UCSD-AML1 (cell line): ENCODE measurements at regions not wholly inside any gene's neighbourhood (a gene's known extent, or its start where the extent isn't known, plus 50 kb on each side); places are given as distances from the start of the nearest gene placed in this dataset.
"Not testable (repeated sequence)": the region's sequence is repeated elsewhere in the genome, so short reads cannot be mapped to it uniquely, and the experiment has no call there.

Experiments used
- DNase-seq: peaks from one replicate; lab custom pipeline; 2025; ENCODE audit not compliant: unreplicated experiment; lab: John Stamatoyannopoulos, UW

- DNase-seq, result no peak
Measured at GRCh38 chr14:89743828-89744227, 210.7 kb downstream of the EFCAB11 start.

- DNase-seq, result no peak
Measured at GRCh38 chr14:89740241-89740640, 214.3 kb downstream of the EFCAB11 start.

- no peak for DNase-seq
Measured at GRCh38 chr14:89736881-89737280, 217.6 kb downstream of the EFCAB11 start.

- no peak for DNase-seq
Measured at GRCh38 chr14:89731396-89731933, 223.1 kb downstream of the EFCAB11 start.

GRCh38 chr14:89730687-89731086, 223.8 kb downstream of the EFCAB11 start:
- no peak for DNase-seq

GRCh38 chr14:89728964-89729363, 225.6 kb downstream of the EFCAB11 start:
- DNase-seq, result no peak

DNA sequence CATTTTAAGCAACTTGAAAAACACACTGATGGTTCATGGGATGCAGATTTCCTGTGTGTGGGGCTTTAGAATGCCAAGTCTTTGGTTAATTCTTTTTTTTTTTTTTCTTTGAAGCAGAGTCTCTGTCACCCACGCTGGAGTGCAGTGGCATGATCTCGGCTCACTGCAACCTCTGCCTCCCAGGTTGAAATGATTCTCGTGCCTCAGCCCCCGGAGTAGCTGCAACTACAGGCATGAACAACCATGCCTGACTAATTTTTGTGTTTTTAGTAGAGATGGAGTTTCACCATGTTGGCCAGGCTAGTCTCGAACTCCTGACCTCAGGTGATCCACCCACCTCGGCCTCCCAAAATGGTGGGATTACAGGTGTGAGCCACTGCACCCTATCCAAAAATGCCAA, 228.3 kb downstream of the EFCAB11 start:
- DNase-seq, result not testable (repeated sequence)

GRCh38 chr14:89724628-89724960, 229.9 kb downstream of the EFCAB11 start:
- no peak for DNase-seq

DNA sequence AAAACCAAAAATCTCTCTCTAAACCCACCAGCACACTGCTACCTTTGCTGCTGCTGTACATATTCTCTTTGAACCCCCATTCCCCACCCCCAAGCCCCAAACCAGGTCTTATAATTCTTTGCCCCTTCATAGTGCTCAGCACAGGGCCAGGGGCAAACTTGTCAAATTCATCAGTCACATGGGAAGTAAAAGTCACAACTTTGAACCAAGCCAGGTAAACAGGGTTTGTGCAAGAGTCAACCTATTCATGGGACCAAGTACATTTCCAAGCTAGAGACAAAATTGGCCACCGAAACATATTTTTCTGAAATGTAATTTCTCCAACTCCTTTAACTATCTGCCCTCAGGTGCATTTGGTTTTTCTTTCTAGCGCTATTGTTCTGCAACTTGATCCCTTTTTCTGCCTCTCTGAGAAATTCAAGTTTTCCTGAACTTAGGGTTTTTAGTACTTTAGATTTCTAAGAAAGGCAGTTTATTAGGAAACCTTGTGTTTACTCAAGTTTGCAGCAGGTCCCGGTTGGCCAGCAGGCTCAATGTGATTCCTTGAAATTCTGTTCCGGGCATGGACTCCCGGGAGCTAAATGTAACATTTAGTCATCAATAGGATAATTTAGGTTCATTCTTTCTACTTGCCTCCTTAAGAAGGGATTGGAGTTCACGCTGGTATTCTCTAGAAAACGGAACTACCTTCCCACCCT, 230.5 kb downstream of the EFCAB11 start:
- DNase-seq, result no peak

DNA sequence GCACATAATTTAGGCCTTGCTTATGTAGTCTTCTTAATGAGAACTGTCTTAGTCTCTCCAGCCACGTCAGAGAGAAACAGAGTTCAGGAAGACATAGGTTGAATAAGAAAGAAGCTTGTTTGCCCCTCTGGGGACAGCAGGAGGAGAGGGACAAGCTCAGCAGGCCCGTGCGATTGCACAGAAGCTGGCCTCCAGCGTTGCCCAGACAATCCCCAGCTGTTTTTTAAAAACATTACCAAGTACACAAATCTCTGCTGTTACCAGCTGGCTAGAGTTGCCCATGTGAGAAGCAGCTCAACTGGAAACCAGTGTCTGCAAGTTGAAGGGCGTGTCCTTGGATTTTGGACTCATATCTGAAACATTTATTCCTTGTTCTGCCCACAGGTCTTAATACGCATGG, 232.6 kb downstream of the EFCAB11 start:
- no peak for DNase-seq

DNA sequence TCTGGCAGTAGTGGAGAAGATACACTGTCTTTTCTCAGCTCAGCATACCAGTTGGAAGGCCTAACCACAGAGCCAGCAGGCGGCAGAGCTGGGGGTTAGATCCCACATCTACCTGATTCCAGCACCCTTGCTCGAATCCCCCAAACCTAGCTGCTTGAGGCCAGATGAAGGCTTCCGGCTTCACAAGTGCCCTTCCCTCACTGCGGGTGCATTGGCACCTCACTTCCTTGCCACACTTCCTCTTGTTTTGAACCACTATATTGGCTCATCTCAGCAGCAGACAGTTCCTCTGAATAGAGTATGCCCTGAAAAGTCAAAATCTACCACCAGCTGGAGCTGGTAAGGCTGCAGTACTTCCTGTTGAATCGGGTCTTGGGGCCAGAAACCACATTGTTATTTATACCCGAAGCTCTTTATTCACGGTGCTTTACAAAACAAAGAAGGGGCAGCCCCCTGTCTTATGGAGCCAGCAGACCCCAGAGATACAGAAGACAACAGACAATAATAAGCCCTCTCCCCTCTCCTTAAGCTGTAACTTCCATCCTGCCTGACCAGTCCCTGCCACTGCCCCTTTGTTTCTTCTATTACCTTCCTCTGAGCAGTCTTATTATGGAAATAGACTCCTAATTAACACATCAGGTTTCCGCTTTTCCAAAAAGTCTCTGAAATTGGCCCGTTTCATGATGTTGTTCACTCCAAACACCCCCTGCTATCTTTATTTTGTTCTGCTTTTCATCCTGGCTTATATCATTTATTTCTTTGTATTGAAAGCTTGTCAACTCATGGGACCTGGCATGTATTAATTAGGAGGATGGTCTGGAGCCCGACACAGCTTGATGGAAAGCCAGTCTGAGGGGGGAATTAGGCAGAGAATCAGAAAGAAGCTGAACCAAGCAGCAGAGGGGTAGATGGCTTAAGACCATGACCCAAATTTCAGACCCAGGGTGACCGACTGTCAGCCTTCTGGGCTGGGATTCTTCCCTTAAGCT, 233.5 kb downstream of the EFCAB11 start:
- DNase-seq, result peak; percentile 76

- no peak for DNase-seq
Measured at GRCh38 chr14:89720076-89720687, 234.3 kb downstream of the EFCAB11 start.

GRCh38 chr14:89719366-89720075, 235.0 kb downstream of the EFCAB11 start:
- no peak for DNase-seq

- DNase-seq, result no peak
Measured at GRCh38 chr14:89708982-89709625, 245.4 kb downstream of the EFCAB11 start.

- DNase-seq, result no peak
Measured at GRCh38 chr14:89707086-89707485, 247.4 kb downstream of the EFCAB11 start.

GRCh38 chr14:89702876-89703200, 251.7 kb downstream of the EFCAB11 start:
- no peak for DNase-seq

DNA sequence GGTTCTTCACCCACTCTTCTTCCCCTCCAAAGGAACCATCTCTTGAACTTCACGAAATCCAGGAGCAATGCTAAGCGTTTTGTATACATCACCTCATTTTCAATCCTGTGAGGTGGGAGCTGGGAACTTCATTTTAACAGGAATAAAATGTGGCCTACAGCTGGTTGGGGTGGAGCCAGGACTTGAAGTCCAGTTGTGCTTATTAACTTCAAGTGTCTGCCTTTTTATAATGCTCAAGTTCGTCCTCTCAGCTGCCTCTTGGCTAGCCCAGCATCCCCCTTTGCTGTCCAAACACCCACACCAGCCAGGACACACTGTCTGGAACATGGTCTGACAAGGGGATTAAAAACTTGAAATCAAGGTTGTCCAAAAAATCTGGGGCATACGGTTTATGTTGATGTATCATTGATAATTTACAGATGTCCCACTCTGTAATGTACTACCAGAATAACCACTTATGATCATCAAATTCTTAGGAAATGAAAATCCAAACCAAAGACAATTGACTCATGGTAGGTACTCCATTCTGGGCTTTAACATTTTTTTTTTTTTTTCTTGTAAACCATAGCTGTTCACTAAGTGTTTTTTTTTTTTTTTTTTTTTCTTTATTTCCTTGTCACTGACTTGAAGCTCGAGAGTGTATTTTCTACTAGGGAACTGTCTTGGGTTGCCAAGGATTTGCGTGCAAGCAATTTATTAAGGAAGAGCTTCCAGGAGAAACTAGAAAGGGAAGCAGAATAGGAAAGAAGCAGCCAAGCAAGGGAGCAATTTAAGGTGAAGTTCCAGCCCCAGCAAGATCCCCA, 252.3 kb downstream of the EFCAB11 start:
- no peak for DNase-seq

- DNase-seq, result no peak
Measured at GRCh38 chr14:89701211-89702043, 253.1 kb downstream of the EFCAB11 start.

- no peak for DNase-seq
Measured at GRCh38 chr14:89700801-89701200, 253.7 kb downstream of the EFCAB11 start.
